CD4-positive, alpha-beta T cell treated with Interleukin-10 for 1 hour (primary cell): ENCODE measurements at regions not wholly inside any gene's neighbourhood (a gene's known extent, or its start where the extent isn't known, plus 50 kb on each side); places are given as distances from the start of the nearest gene placed in this dataset.

Experiments used
- DNase-seq: peaks from one replicate; pipeline ENCODE4 v3.0.0-alpha.2; 2020

DNA sequence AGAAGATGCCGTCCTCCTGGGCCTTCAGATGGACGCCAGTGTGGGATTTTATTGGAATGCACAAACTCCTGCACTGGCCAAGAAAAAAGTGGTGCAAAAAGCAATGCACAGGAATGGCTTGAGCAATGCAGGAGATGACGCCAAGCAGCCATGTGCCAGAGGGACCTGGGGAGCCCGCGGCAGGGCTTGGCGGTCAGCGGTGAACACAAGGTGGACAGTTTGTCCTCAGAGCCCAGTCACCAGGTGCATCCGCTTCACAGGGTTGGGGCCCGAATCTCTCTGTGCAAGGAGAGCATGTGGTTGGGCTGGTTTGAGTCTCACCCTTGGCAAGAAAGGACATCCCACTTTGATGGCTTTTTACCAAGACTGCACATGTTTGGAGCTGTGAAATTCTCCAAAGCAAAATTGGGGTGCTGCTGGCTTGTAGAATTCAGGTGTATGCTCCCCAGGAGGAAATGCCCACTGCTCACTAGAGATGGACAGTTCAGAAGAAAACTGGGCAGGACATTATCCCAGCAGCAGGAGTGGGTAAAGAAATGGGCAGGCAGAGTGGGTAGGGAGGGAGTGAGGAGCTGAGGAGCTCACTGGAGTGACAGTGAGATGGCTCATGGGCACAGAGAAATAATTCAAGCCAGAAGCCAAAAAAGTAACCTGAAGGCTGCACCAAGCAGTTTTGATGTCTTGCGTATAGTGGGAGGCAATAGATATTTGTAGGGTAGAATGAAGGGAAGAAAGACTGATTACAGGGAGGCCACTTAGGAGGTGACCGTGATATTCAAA is 463.9 kb downstream of the MTRR start:
- no peak for DNase-seq

GRCh38 chr5:8333485-8333884 is 464.5 kb downstream of the MTRR start:
- no peak for DNase-seq

DNA sequence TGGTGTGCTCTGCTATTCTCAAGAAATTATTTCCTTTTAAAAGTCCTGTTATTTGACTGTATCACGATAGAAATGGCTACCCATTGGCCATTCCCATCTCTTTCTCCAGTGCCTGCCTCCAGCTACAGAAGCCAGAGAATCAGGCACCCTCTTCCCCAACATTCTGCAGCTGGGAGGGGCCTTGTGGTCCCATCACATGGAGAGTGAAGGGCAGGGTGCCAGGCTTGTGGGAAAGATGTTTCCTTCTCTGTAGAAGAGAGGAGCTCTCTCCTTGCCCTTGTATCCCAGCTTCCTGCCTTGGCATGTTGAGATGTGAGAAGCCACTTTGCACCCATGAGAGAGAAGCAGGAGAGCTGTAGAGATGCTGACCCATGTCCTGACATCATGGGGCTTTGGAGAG is 465.0 kb downstream of the MTRR start:
- no peak for DNase-seq

- no peak for DNase-seq
These were observed 471.3 kb downstream of the MTRR start for GRCh38 chr5:8340261-8340660.

GRCh38 chr5:8340739-8341344 is 471.9 kb downstream of the MTRR start:
- DNase-seq = no peak

GRCh38 chr5:8341406-8341805 is 472.5 kb downstream of the MTRR start:
- DNase-seq = no peak

GRCh38 chr5:8347984-8348383 is 479.0 kb downstream of the MTRR start:
- no peak for DNase-seq

GRCh38 chr5:8349855-8350254 is 480.9 kb downstream of the MTRR start:
- DNase-seq = no peak

DNA sequence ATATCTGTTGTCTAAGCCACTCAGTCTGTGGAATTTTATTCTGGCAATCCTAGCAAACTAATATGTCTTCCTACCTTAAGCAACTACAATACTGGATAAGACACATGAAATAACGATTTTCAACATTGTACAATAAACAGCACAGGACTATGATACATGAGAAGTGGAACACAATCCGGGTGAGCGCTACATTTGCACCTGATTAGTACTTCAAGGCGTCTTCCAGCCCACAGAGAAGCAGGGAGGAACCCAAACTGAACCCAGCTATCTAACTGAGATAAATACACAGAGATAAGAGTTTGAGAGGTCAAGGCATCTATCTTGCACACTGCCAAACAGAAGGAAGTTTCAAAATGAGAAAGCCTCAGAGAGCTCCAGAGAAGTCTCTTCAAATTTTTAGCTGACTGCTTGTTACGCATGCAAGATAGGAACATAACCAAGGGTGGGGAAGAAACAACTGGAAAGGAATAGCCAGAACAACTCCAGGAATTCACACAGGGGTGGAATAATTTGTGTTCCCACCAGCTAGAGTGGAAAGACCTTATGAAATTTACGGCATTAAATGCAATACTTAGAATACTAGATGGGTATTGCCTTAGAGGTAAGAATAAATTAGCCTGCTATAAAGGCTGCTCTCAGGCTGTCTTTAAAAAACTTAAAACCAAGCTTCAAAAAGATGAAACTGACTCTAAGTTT is 481.8 kb downstream of the MTRR start:
- DNase-seq = no peak

- DNase-seq = no peak
These were observed 487.0 kb downstream of the MTRR start for GRCh38 chr5:8355981-8356380.

DNA sequence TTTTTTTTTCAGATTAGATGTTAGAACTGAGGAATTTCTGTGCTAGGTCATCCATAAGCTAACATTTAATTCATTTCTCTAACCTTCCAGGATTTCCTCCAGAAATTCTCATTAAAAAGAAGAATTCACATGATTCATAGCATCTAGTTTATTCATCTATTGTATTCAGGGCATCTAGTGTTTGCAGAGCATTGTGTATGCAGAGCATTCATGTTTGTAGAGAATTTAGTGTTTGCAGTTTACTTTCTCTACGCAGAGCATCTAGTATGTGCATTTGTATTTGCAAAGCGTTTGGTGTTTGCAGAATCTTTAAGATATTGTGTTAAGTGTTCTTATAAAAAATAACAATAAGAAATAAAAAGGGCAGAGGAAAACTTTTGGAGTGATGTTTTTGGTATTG is 491.1 kb downstream of the MTRR start:
- DNase-seq = no peak

DNA sequence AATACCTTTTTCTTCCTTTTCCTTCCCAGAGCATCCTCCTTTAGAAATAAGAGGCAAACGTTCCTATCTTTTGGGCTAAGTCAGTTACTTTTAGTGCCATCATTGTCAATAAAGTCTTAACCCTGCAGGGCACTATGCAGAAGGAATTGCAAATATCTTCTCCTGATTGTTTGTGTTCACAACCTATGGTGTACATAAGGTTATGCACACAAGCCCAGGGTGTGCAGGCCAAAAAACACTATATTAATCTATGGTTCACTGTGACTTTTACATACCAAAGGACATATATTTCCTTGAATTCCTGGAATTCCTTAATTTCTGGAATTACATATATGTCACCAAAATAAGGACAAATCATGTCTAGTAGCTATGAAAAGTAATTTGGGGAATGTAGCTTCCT is 493.5 kb downstream of the MTRR start:
- no peak for DNase-seq

- DNase-seq = no peak
These were observed 494.2 kb downstream of the MTRR start for GRCh38 chr5:8363138-8363537.

- no peak for DNase-seq
These were observed 497.3 kb downstream of the MTRR start for GRCh38 chr5:8366266-8366665.

DNA sequence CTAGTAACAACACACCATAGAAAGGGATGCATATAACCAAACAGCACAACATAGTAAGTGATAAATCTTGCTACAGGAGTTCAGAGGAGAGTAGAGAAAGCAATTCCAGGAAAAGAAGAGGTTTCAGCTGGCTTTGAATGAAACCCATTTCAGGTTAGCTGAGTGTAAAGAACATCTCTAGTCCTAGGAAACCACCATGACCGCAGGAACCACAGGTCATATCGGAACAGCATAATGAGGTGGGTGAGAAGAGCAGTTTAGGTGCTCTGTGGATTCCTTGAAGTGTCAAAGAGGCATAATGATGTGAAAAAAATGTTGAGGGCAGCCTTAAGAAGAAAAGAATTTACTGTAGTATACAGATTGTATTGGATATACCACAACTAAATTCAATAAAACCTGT is 507.5 kb downstream of the MTRR start:
- no peak for DNase-seq

- no peak for DNase-seq
These were observed 513.0 kb downstream of the MTRR start for GRCh38 chr5:8381972-8382371.

DNA sequence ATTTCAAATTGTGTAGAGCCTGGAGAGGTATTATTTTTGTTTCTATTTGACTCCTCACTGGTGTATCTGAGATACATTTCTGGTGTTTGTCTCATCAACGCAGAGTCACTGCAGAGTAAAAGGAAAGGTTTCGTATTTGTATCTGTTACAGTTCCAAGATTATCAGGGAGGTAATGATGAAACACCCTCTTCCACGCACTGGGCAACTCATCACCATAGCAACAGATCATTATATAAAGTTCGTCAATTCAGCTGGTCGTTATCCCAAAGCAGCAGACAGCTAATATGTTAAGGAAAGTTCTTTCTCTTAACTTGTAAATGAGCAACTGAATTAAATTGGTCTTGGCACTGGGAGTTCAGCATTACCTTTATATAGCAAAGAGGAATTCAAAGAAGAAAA is 513.5 kb downstream of the MTRR start:
- DNase-seq = no peak

- DNase-seq = no peak
These were observed 514.7 kb downstream of the MTRR start for GRCh38 chr5:8383616-8384015.

GRCh38 chr5:8386719-8387288 is 517.9 kb downstream of the MTRR start:
- no peak for DNase-seq

GRCh38 chr5:8391911-8392310 is 523.0 kb downstream of the MTRR start:
- DNase-seq = no peak

GRCh38 chr5:8393240-8393639 is 524.3 kb downstream of the MTRR start:
- DNase-seq = no peak

GRCh38 chr5:8394965-8395364 is 526.0 kb downstream of the MTRR start:
- DNase-seq = no peak

DNA sequence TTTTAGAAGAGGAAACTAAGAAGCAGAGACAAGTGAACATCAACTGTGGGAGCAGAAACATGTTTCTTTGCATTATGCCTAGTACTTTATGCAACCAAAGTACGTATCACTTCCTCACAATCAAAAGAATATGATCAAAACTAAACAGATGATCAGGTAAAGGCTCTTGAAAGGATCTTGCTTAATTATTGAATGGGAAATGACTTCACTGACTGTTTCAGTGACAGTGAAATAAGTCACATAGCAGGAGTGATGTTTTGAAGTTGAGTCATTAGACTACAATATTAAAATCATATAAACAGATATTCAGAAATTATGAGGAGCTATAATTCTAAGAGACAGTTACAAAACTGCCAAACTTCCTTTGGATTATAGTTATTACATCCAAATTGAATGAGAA is 527.3 kb downstream of the MTRR start:
- no peak for DNase-seq

DNA sequence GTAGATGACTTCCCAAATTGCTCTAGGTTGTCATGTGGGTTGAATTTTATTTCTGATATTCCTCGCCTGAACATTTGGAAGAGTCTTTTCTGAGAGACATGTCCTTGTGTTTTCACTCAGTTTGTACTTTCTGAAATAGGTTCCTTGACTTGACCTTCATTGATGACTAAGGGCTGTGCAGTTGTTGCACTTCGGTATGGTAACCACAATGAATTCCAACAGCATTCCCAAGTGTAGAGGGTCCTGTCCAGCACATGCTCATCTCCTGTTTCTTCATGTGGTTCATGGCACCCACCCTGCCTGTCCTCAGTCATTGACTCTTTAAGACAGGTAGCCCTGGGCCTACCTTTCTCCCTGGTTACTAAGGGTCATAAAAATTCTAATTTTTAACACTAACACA is 527.8 kb downstream of the MTRR start:
- DNase-seq = no peak
